ENCODE measurements at regions not wholly inside any gene's neighbourhood (a gene's known extent, or its start where the extent isn't known, plus 50 kb on each side); places are given as distances from the start of the nearest gene placed in this dataset.

GRCh38 chr5:106171132-106171531 lies 1499.6 kb downstream of the EFNA5 start:
- Histone ChIP-seq H4K91ac (ENCODE audit: insufficient read depth, low read depth, low read length) (no peak overlapping the region), H2BK5ac (ENCODE audit: low read depth, low read length, poor library complexity, severe bottlenecking) (no peak overlapping the region), H2AK9ac (replicated peaks; ENCODE audit: low read depth, low read length, poor library complexity) (no peak overlapping the region), H3K36me3 (ENCODE audit: control insufficient read depth, insufficient read depth, low read length) (no peaks in the 10 kb centered on the region), H4K5ac (ENCODE audit: low read depth, low read length) (no peak overlapping the region), H3K9ac (ENCODE audit: low read depth, low read length) (no peak overlapping the region), H3K4ac (ENCODE audit: low read depth, low read length) (no peak overlapping the region), H3K23ac (ENCODE audit: low read depth, low read length) (no peak overlapping the region), H3K4me1 (ENCODE audit: control insufficient read depth, insufficient read depth, low read length) (no peaks in the 10 kb centered on the region), H3K4me3 (ENCODE audit: insufficient read depth, low read depth, low read length) (no peak overlapping the region), H2BK15ac (ENCODE audit: low read depth, low read length) (no peak overlapping the region), H2BK20ac (ENCODE audit: low read depth, low read length) (no peak overlapping the region), H3K27ac (ENCODE audit: insufficient read depth, low read length) (no peak overlapping the region), H3K14ac (replicated peaks; ENCODE audit: low read depth, low read length) (no peak overlapping the region), H4K20me1 (ENCODE audit: insufficient read depth, low read length) (no peaks in the 10 kb centered on the region), H4K8ac (ENCODE audit: low read depth in 2 of 2, low read length in 2 of 2) (no peak overlapping the region), H3K56ac (ENCODE audit: extremely low read depth, insufficient read depth, low read length) (no peak overlapping the region), H2AK5ac (ENCODE audit: low read depth, low read length) (no peak overlapping the region), H2BK120ac (ENCODE audit: low read depth, low read length) (no peak overlapping the region), H3K4me2 (ENCODE audit: low read depth, low read length) (no peak overlapping the region), H3K9me3 (ENCODE audit: control insufficient read depth, insufficient read depth, low read length) (no peaks in the 10 kb centered on the region), H3K18ac (ENCODE audit: low read depth, low read length) (no peak overlapping the region), H2AFZ (replicated peaks; ENCODE audit: low read length, poor library complexity) (no peak overlapping the region), H3K27me3 (ENCODE audit: control insufficient read depth, insufficient read depth, low read length) (no peaks in the 10 kb centered on the region), H3K9me1 (ENCODE audit: insufficient read depth, low read length) (no peaks in the 10 kb centered on the region), H3K79me1 (ENCODE audit: low read depth in 1 of 2, low read length in 2 of 2) (no peaks in the 10 kb centered on the region)
- dilution Hi-C loops (cut with HindIII; ENCODE audit: low sequenced_read_pairs, unreplicated experiment), result no loop called here
- POLR2A ChIA-PET (ENCODE audit: unreplicated experiment), result no interaction called here
- no peak for ATAC-seq (ENCODE audit: low read depth)
- DNase-seq, result no peak
- CTCF ChIA-PET, result no interaction called here
- no peak for TF ChIP-seq MAFK (IDR thresholded peaks at IDR 0.05; ENCODE audit: low read depth, low read length)
- no peak for TF ChIP-seq USF2 (IDR thresholded peaks at IDR 0.05; ENCODE audit: low read depth, low read length)
- TF ChIP-seq CTCF (conservative IDR thresholded peaks at IDR 0.05; ENCODE audit: low read depth, low read length), result no peak
- TF ChIP-seq BHLHE40 (IDR thresholded peaks at IDR 0.05; ENCODE audit: low read depth, low read length), result no peak
- no peak for TF ChIP-seq RAD21 (IDR thresholded peaks at IDR 0.05; ENCODE audit: low read length)
- TF ChIP-seq FOS (IDR thresholded peaks at IDR 0.05; ENCODE audit: low read depth, low read length), result no peak
- no peak for TF ChIP-seq MXI1 (IDR thresholded peaks at IDR 0.05; ENCODE audit: borderline replicate concordance, low read depth, low read length)
- no peak for TF ChIP-seq SMC3 (IDR thresholded peaks at IDR 0.05; ENCODE audit: low read depth, low read length)
- TF ChIP-seq RFX5 (IDR thresholded peaks at IDR 0.05; ENCODE audit: low read depth, low read length), result no peak
- TF ChIP-seq CHD1 (IDR thresholded peaks at IDR 0.05; ENCODE audit: low read depth, low read length), result no peak
- no peak for TF ChIP-seq NFE2L2 (IDR thresholded peaks at IDR 0.05; ENCODE audit: low read depth, low read length)
- no peak for TF ChIP-seq RCOR1 (IDR thresholded peaks at IDR 0.05; ENCODE audit: insufficient replicate concordance, low read length)
- TF ChIP-seq CEBPB (IDR thresholded peaks at IDR 0.05; ENCODE audit: low read depth, low read length), result no peak
- TF ChIP-seq MAZ (IDR thresholded peaks at IDR 0.05; ENCODE audit: borderline replicate concordance, low read depth, low read length), result no peak
- TF ChIP-seq ELK1 (IDR thresholded peaks at IDR 0.05; ENCODE audit: borderline replicate concordance, low read depth, low read length), result no peak
- no peak for TF ChIP-seq POLR2A (IDR thresholded peaks at IDR 0.05; ENCODE audit: low read depth, low read length)
- no TSS peak for BruUV-seq (replicated peaks)
- intact Hi-C loops (cut with micrococcal nuclease), result no loop called here
- in situ Hi-C loops (cut with MboI; ENCODE audit: low sequenced_read_pairs), result no loop called here

Data from IMR-90 (cell line).